Gastrocnemius medialis (tissue), 4 donors: ENCODE measurements at regions not wholly inside any gene's neighbourhood (a gene's known extent, or its start where the extent isn't known, plus 50 kb on each side); places are given as distances from the start of the nearest gene placed in this dataset.

Experiments used
- CTCF ChIP-seq, 5 experiments: fragments of 450-650 bp in 3 of 5; fragments of 200-600 bp in 2 of 5; sonication (generic) in 2 of 5; IDR thresholded peaks in 4 of 5; conservative IDR thresholded peaks in 1 of 5; 1 replicate in 4 of 5; 2 replicates in 1 of 5; pipeline ENCODE4 v1.5.1; 2016 to 2019; ENCODE audit warnings: antibody characterized with exemption in 5 of 5, mild to moderate bottlenecking in 3 of 5, moderate library complexity in 3 of 5
- POLR2A ChIP-seq, 2 donors: fragments of 450-650 bp; IDR thresholded peaks; one replicate each; pipeline ENCODE4 v1.6.1; 2017; ENCODE audit warnings: antibody characterized with exemption in 2 of 2, mild to moderate bottlenecking in 2 of 2, moderate library complexity in 2 of 2

GRCh38 chr18:39344487-39344886 lies 1778.9 kb upstream of the CELF4 start:
- no peak for TF ChIP-seq CTCF (IDR thresholded peaks at IDR 0.05 in 4 of 5, conservative IDR thresholded peaks at IDR 0.05 in 1 of 5)
- no peak for TF ChIP-seq POLR2A (IDR thresholded peaks at IDR 0.05)
